Uterus (tissue), 2 donors: ENCODE measurements at regions not wholly inside any gene's neighbourhood (a gene's known extent, or its start where the extent isn't known, plus 50 kb on each side); places are given as distances from the start of the nearest gene placed in this dataset.

Experiments used
- POLR2A ChIP-seq, 2 donors: fragments of 450-650 bp; IDR thresholded peaks; one replicate each; pipeline ENCODE4 v1.6.1; 2016; ENCODE audit warnings: antibody characterized with exemption in 2 of 2, mild to moderate bottlenecking in 1 of 2, moderate library complexity in 1 of 2
- TF ChIP-seq, protein P1 (sequence below), 4 experiments: fragments of 200-600 bp in 2 of 4; fragments of 450-650 bp in 2 of 4; sonication (generic) in 2 of 4; IDR thresholded peaks; one replicate each; pipeline ENCODE4 v1.5.1; 2016 to 2019; ENCODE audit warnings: antibody characterized with exemption in 4 of 4, mild to moderate bottlenecking in 2 of 4, moderate library complexity in 1 of 4

DNA sequence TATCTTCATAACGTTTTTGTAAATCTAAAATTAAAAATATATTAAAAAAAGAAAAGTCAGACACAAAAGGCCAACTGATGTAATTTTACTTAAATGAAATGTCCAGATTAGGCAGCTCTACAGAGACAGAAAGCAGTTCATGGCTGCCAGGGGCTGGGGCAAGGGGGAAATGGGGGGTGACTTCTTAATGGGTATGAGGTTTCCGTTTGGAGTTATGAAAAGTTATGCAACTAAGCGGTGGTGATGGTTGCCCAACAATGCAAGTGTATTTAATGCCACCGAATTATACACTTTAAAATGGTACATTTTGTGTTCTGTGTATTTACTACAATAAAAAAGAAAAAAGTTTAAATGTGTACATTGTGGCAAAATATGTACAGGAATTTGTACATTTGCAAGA, 70.2 kb upstream of the TEX51 start:
- TF ChIP-seq, protein P1, sequence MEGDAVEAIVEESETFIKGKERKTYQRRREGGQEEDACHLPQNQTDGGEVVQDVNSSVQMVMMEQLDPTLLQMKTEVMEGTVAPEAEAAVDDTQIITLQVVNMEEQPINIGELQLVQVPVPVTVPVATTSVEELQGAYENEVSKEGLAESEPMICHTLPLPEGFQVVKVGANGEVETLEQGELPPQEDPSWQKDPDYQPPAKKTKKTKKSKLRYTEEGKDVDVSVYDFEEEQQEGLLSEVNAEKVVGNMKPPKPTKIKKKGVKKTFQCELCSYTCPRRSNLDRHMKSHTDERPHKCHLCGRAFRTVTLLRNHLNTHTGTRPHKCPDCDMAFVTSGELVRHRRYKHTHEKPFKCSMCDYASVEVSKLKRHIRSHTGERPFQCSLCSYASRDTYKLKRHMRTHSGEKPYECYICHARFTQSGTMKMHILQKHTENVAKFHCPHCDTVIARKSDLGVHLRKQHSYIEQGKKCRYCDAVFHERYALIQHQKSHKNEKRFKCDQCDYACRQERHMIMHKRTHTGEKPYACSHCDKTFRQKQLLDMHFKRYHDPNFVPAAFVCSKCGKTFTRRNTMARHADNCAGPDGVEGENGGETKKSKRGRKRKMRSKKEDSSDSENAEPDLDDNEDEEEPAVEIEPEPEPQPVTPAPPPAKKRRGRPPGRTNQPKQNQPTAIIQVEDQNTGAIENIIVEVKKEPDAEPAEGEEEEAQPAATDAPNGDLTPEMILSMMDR (IDR thresholded peaks at IDR 0.05): no peak
- no peak for TF ChIP-seq POLR2A (IDR thresholded peaks at IDR 0.05)
